ENCODE measurements at regions not wholly inside any gene's neighbourhood (a gene's known extent, or its start where the extent isn't known, plus 50 kb on each side); places are given as distances from the start of the nearest gene placed in this dataset.

- no peak for DNase-seq (ENCODE audit: low read depth in 2 of 2)
These were observed 331.8 kb downstream of the MTX2 start for GRCh38 chr2:176601066-176601465.

GRCh38 chr2:176612036-176612435, 342.8 kb downstream of the MTX2 start:
- DNase-seq (ENCODE audit: low read depth in 2 of 2) = no peak

DNA sequence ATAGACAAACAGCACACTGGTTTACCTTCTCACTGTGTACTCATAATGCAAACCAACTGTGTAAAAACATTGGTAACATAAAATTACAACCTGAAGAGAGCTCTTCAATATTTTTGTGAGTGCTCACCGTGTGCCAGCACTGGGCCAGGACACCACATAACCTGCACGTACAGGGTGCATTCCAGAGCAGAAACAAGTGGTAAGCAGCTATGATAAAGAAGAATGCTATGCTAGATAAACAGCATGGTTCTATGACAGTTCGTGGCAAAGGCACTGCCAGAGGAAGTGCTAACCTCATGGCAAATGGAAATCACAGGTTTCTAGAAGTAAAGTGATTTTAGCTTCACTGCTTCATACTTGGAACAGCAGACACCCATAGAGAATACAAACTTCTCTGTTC, 343.5 kb downstream of the MTX2 start:
- DNase-seq (ENCODE audit: low read depth in 2 of 2) = no peak

DNA sequence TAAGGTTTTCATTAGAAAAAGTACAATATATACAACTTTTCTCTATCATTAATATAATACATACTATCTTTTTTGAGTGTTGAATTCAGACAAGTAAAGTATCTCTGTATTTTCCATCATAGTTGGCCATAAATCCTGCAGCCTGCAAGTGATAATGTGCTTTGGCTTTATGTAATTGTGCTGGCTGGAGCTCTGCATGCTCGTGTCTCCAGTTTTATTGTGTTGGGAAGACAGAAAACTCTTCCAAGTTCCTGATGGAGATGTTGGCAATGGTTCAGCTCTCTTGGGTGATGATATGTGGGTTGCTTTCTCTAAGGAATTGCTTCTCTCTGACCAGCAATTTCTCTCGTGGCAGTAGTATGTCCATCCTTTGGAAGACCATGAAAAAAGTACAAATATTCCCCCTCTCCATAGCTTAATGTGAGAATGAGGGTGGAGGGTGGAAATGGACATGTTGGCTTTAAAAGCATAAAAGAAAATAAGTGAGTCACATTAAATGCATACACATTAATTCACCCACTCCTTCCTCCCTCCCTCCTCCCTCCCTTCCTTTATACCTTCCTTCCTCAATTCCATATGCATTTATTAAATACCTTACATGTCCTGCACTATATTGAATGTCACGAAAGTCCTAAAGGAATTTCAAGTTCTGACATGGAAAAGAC, 344.2 kb downstream of the MTX2 start:
- no peak for DNase-seq (ENCODE audit: low read depth in 2 of 2)

DNA sequence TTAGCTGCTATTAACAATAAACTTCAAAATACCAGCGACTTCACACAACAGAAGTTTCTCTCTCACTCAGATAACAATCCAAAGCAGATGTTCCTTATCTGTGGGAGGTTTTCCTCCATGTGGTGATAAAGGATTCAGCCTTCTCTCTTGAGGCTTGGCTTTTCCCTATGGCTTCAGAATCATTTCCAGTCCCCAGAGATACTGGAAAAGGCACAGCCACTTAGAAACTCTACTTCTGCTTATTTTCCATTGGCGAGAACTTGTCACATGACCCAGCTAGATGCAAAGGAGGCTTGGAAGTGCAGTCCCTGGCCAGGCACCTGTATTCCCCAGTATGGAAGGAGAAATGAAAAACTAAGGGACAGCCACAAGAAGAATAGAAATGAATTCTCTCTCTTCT, 344.8 kb downstream of the MTX2 start:
- no peak for DNase-seq (ENCODE audit: low read depth in 2 of 2)

DNA sequence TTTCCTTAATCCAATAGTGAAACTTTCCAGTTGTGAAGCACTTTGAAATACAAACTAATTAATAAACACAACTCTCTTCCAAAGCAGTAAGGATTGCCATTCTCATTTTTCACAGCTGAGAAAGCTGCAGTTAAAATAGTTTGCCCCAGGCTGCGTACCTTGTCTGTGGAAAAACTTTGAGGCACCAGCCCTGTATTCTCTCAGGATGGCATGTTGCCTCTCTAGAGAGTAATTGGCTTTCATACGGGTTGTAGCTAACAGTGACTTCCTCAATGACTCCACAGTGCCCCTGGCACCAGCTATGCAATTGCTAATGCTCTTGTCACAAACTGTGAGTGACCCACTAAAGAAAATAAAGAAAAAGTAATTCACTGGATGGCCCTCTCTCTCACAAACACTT, 345.7 kb downstream of the MTX2 start:
- no peak for DNase-seq (ENCODE audit: low read depth in 2 of 2)

DNA sequence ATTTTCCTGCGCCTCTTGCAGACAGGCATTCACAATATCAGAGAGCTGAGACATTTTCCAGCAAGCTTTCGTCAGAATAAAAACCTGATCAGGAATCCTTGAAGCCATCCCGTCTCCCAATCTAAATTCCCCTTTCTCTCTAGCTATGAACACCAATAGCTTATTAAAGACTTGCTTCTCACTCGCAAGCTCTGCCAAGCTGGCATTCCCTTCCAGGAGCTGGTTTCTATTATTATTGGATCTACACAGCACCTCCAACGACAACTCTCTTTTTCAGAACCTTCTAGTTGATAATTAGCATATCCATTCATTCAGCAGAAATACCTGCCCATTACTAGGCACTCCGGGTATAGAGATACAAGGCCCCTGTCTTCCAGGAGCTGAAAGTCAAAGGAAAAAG, 350.3 kb downstream of the MTX2 start:
- DNase-seq (ENCODE audit: low read depth in 2 of 2) = no peak

DNA sequence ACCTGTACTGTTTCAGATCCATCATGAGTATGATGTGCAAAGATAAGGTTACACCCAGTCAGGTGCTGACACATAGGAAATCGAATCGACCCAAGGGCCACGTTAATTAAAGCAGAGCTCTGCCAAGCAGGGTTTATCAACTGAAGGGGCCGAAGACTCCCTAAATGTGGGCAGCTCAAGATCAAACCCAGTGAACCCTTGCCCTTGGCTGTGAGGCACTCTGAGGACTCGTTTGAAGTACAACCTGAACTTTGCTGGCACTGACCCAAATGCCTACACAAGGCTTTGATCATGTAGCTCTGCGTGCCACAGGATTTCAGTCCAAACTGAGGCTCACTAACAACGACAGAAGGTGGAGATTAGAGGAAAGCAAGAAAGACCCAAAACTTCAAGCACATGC, 352.1 kb downstream of the MTX2 start:
- no peak for DNase-seq (ENCODE audit: low read depth in 2 of 2)

GRCh38 chr2:176622792-176623191, 353.6 kb downstream of the MTX2 start:
- no peak for DNase-seq (ENCODE audit: low read depth in 2 of 2)

DNA sequence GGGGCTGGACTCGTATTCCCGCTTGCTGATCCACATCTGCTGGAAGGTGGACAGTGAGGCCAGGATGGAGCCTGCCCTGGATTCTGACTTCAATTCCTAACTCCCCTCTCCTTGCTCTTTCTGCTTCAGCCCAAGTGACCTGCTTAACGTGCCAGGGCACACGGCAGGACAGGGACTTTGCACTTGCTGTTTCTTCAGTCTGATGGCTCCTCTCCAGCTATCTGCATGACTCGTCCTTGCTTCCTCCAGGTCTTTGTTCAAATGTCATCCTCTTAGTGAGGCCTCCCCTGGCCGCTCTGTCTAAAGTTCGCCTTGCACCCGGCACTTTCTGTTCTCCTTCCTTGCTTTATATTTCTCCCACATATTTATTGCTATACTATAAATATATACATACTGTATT, 357.6 kb downstream of the MTX2 start:
- no peak for DNase-seq (ENCODE audit: low read depth in 2 of 2)

DNA sequence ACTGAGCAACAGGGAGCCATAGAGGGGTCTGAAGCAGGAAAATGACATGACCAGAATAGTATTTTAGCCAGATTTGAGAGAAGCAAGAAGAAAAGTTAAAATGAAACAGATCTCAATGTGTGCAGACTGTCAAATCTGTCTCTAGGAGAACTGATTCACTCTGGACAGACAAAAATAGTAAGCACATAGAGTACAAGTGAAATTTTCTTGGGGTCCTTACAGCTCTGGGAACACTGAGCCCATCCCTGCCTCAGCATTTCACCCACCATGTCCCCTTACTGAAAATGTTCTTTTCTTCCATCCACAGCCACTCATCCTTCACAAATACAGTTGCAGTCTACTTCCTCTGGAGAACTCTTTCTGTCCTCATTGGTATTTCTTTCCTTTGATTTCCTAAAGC, 359.2 kb downstream of the MTX2 start:
- no peak for DNase-seq (ENCODE audit: low read depth in 2 of 2)

- DNase-seq (ENCODE audit: low read depth in 2 of 2) = no peak
These were observed 364.5 kb downstream of the MTX2 start for GRCh38 chr2:176633754-176634153.

- DNase-seq (ENCODE audit: low read depth in 2 of 2) = no peak
These were observed 367.2 kb downstream of the MTX2 start for GRCh38 chr2:176636401-176636800.

DNA sequence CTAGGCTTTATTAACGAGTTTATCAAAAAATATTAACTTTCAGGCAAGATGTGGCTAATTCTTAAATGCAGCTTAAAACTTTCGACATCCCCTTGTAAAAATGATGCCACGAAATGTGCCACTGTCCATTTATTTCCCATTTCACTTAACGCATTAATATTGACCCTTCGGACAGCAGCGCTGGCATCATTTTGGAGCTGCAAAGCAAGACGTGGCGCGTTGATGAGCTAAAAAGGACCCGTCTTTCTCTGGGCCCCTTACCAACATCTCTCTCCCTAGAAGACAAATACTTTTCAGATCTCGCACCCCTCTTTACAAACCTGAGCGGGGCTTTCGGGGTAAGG, 367.9 kb downstream of the MTX2 start:
- no peak for DNase-seq (ENCODE audit: low read depth in 2 of 2)

- DNase-seq (ENCODE audit: low read depth in 2 of 2) = no peak
These were observed 368.4 kb downstream of the MTX2 start for GRCh38 chr2:176637486-176638166.

DNA sequence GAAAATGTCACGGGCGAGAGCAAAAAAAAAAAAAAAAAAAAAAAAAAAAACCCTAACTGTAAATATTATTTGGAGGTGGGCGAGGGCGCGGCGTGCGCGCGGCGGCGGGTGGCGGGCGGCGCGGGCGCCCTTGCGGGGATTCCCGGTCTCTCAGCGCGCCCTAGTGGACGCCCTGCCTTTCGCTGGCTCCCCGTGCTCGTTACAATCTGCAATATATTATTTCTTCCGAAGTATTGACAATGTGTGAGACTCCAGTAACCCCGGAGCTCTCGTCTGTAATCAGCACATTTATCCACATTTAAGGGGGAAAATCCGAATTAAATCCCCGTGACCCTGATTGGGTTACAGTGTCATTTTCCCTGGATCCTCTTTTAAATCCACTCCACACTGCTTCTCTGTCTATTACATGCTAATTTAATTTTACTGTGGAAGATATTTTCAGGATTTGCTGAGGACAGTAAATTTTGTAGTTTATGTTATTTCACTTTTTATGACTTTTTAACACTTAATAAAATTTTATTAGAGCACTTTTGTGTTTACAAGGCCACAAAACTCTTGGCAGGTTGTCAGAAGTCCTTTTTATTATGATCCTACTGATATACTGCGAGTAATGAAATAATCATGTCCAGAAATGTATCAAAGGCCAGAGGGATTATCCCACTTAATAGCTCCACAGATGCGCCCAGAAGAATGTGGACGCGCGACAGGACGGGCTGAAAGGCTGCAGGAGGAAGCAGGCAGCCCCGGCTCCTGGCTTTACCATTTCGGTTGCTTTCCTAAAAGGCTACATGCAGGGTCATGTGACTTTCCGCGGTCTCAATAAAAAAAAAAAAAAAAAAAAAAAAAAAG, 369.1 kb downstream of the MTX2 start:
- peak; percentile 3 to 46 for DNase-seq (ENCODE audit: low read depth in 2 of 2)

GRCh38 chr2:176639016-176639343, 369.7 kb downstream of the MTX2 start:
- DNase-seq (ENCODE audit: low read depth in 2 of 2) = no peak

DNA sequence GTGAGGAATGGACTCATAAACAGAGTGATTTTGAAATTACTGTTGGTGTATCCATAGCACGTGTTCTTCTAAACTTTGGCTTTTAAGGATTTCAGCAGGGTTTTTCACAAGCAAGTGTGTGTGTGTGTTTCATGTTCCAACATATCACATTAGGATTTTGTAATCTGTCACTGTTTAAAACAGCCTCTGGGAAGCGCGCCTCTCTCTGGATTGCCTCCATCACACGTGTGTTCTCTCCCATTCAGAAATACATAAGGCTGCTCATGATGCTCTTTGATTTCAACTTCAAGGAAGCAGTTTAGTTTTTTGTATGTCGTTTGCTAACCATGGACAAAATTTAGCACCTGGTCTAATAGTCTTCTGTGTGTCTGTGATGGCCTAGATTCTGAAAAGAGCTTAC, 370.4 kb downstream of the MTX2 start:
- no peak for DNase-seq (ENCODE audit: low read depth in 2 of 2)

DNA sequence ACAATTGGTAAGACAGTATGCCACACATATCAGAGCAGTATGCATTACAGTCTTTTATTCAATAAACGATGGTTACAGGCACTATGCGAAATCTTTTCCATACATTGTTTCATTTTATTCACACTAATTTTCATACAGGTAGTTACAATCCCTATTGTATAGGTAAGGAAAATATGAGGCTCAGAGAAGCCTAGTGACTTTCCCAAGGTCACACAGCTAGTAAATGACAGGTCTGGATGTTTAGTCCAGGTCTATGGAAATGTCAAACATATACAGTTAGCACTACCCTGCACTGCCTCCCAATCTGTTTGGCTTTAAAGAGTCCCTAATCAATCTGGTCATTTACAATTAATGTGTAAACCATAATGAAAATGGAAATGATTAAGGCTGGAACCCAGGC, 372.2 kb downstream of the MTX2 start:
- no peak for DNase-seq (ENCODE audit: low read depth in 2 of 2)

DNA sequence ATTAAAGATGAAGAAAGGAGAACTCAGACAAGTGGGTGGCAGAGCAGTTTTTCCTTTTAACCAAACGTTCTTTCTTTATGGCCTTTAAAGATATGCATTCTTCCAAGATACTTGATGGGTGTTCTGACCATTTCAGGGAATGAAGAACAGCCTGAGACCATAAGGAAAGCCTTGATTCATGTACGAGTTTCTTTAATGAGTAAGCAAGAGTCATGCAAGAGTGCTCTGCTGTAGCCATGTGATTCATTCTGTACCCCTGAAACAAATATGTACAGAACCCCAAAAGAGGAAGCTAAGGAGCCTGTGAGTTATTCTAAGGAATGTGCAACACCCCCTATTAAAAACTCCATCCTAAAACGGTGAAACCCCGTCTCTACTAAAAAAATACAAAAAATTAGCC, 372.8 kb downstream of the MTX2 start:
- no peak for DNase-seq (ENCODE audit: low read depth in 2 of 2)

- no peak for DNase-seq (ENCODE audit: low read depth in 2 of 2)
These were observed 374.4 kb downstream of the MTX2 start for GRCh38 chr2:176643646-176644045.

DNA sequence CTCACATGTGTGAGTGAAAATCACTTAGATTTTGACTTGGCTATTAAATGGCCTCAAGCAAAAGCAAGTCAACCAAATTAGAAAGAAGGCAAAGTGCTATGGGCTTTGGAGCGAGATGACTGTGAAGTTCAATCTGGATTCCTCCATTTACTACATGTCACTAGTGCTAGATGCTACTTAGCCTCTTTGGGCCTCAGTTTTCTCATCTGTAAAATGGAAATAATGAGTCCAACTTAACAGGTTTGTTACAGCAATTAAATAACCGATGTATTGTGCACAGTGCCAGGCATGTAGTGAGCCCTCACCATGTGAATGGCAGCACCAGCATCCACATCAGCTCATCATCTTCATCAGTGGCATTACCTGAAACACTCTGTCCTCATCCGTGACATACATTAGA, 376.3 kb downstream of the MTX2 start:
- no peak for DNase-seq (ENCODE audit: low read depth in 2 of 2)

DNA sequence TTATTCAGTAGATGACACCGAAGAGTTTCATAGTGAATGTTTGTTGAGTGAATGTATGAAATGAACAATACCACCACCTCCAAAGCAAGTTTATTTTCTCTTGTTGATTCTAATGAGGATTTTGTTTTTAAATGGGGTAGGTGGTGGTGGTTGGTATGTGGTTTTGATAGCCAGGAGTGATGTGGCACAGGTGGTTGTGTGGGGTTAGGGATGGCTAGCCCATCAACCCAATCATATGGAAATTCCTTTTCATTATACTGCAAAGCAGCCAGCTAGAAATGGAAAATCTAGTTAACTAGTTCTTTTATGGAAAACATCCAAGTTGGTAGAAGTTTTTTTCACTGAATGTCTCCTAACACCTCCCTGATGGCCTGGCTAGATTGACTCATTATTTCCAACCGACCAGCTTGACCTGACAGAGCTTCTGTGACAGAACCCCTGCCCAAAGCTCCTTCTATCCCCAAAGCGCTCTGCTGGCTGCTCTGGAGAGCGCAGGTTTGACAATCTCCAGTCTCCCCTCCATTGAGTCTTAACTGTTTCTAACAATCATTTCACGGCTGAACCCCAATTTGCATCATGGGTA, 376.9 kb downstream of the MTX2 start:
- no peak for DNase-seq (ENCODE audit: low read depth in 2 of 2)
